ENCODE measurements at regions not wholly inside any gene's neighbourhood (a gene's known extent, or its start where the extent isn't known, plus 50 kb on each side); places are given as distances from the start of the nearest gene placed in this dataset.

GRCh38 chr4:63799166-63799565 lies 610.1 kb downstream of the TECRL start:
- H3K36me3 ChIP-seq (ENCODE audit: control insufficient read depth, insufficient read depth, low read length), result no peaks in the 10 kb centered on the region
- H3K27me3 ChIP-seq (replicated peaks; ENCODE audit: control insufficient read depth, insufficient read depth, low read length), result no peaks in the 10 kb centered on the region
- H3K4me3 ChIP-seq (replicated peaks; ENCODE audit: low read depth, low read length), result no peak overlapping the region
- DNase-seq (ENCODE audit: extremely low read depth, insufficient read length), result no peak
- TF ChIP-seq CTCF (IDR thresholded peaks at IDR 0.05; ENCODE audit: insufficient read depth, low read length, poor library complexity, severe bottlenecking), result no peak

- Histone ChIP-seq H3K27me3 (replicated peaks; ENCODE audit: control insufficient read depth, insufficient read depth, low read length) (no peaks in the 10 kb centered on the region), H3K4me3 (replicated peaks; ENCODE audit: low read depth, low read length) (no peak overlapping the region), H3K36me3 (ENCODE audit: control insufficient read depth, insufficient read depth, low read length) (no peaks in the 10 kb centered on the region)
- TF ChIP-seq CTCF (IDR thresholded peaks at IDR 0.05; ENCODE audit: insufficient read depth, low read length, poor library complexity, severe bottlenecking), result no peak
- DNase-seq (ENCODE audit: extremely low read depth, insufficient read length), result no peak
Measured at GRCh38 chr4:63795301-63795700, 613.9 kb downstream of the TECRL start.

- DNase-seq (ENCODE audit: extremely low read depth, insufficient read length), result no peak
- H3K36me3 ChIP-seq (ENCODE audit: control insufficient read depth, insufficient read depth, low read length), result no peaks in the 10 kb centered on the region
- no peak overlapping the region for H3K4me3 ChIP-seq (replicated peaks; ENCODE audit: low read depth, low read length)
- no peak for TF ChIP-seq CTCF (IDR thresholded peaks at IDR 0.05; ENCODE audit: insufficient read depth, low read length, poor library complexity, severe bottlenecking)
- no peaks in the 10 kb centered on the region for H3K27me3 ChIP-seq (replicated peaks; ENCODE audit: control insufficient read depth, insufficient read depth, low read length)
Measured at GRCh38 chr4:63790377-63790776, 618.9 kb downstream of the TECRL start.

- TF ChIP-seq CTCF (IDR thresholded peaks at IDR 0.05; ENCODE audit: insufficient read depth, low read length, poor library complexity, severe bottlenecking), result no peak
- H3K36me3 ChIP-seq (ENCODE audit: control insufficient read depth, insufficient read depth, low read length), result no peaks in the 10 kb centered on the region
- H3K27me3 ChIP-seq (replicated peaks; ENCODE audit: control insufficient read depth, insufficient read depth, low read length), result no peaks in the 10 kb centered on the region
- no peak overlapping the region for H3K4me3 ChIP-seq (replicated peaks; ENCODE audit: low read depth, low read length)
- no peak for DNase-seq (ENCODE audit: extremely low read depth, insufficient read length)
Measured at GRCh38 chr4:63788271-63788670, 621.0 kb downstream of the TECRL start.

GRCh38 chr4:63787326-63787725 lies 621.9 kb downstream of the TECRL start:
- no peaks in the 10 kb centered on the region for H3K27me3 ChIP-seq (replicated peaks; ENCODE audit: control insufficient read depth, insufficient read depth, low read length)
- no peaks in the 10 kb centered on the region for H3K36me3 ChIP-seq (ENCODE audit: control insufficient read depth, insufficient read depth, low read length)
- DNase-seq (ENCODE audit: extremely low read depth, insufficient read length), result no peak
- no peak overlapping the region for H3K4me3 ChIP-seq (replicated peaks; ENCODE audit: low read depth, low read length)
- TF ChIP-seq CTCF (IDR thresholded peaks at IDR 0.05; ENCODE audit: insufficient read depth, low read length, poor library complexity, severe bottlenecking), result no peak

- TF ChIP-seq CTCF (IDR thresholded peaks at IDR 0.05; ENCODE audit: insufficient read depth, low read length, poor library complexity, severe bottlenecking), result no peak
- no peak for DNase-seq (ENCODE audit: extremely low read depth, insufficient read length)
- H3K4me3 ChIP-seq (replicated peaks; ENCODE audit: low read depth, low read length), result no peak overlapping the region
- no peaks in the 10 kb centered on the region for H3K27me3 ChIP-seq (replicated peaks; ENCODE audit: control insufficient read depth, insufficient read depth, low read length)
- no peaks in the 10 kb centered on the region for H3K36me3 ChIP-seq (ENCODE audit: control insufficient read depth, insufficient read depth, low read length)
Measured at GRCh38 chr4:63786171-63786570, 623.1 kb downstream of the TECRL start.

Data from GM06990 (cell line).